ENCODE measurements at regions not wholly inside any gene's neighbourhood (a gene's known extent, or its start where the extent isn't known, plus 50 kb on each side); places are given as distances from the start of the nearest gene placed in this dataset.

DNA sequence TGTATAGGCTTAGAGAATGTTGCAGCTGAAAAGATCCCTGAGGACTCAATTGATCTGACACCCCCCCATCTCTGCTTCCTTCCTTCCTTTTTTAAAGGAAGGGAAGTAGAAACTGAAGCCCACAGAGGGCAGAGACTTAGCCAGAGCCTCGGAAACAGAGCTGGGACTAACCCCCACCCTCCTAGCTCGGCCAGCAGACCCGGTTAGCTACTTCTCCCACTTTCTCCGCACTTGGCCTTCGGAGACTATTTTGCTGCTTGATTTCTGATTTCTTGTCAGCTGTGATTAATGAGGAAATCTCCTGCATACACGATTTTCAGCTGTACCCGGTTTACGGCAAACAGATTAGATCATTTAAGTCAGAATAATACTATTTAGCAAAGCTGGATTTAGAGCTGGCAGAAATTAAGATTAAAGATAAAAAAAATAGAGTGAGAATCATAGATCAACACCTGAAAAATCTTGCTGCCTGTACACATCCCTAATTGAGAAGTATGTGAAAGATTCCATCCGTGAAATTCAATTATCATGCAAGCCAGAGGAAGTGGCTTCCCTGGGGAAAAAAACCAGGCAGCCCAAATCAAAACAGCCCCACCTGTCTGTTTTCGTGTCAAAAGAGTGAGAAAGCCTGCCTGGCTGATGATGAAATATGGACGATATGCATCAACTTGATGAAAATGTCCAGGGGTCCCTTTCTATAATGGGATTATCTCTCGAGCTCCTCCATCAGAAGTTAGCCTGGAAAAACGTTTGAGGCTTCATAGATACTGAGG is 159.5 kb upstream of the SHB start:
- H2AFZ ChIP-seq (ENCODE audit: low read length, unreplicated experiment) = no peak overlapping the region
- no peak overlapping the region for H3K4me3 ChIP-seq (ENCODE audit: low read depth, low read length)
- H3K36me3 ChIP-seq (ENCODE audit: insufficient read depth, low read length) = no peaks in the 10 kb centered on the region
- no peaks in the 10 kb centered on the region for H3K79me2 ChIP-seq (ENCODE audit: control insufficient read depth, insufficient read depth, low read length, unreplicated experiment)
- no peak overlapping the region for H3K27ac ChIP-seq (ENCODE audit: low read depth, low read length)
- H3K4me1 ChIP-seq (ENCODE audit: control insufficient read depth, insufficient read depth, low read length, unreplicated experiment) = peaks cover 8% of the 10 kb centered on the region
- H3K27me3 ChIP-seq (ENCODE audit: insufficient read depth, low read length) = peaks cover 26% of the 10 kb centered on the region

DNA sequence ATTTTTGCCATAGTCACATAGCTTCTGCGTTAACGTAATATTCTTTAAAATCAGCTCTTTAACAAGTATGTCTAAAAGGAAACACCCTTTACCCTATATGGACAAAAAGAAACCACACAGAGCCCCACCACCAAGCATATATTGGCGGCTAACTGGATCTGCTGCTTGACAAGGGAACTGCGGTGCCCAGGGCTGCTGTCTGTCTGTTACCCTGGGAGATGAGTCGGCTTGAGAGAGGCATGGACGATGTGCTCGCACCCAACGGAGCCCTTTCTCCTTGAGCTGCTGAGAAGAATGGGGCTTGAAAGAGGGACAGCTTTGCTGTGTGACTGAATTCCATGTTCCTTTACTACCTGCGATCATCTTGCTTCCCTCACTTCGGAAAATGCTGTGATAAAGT is 158.6 kb upstream of the SHB start:
- Histone ChIP-seq H2AFZ (ENCODE audit: low read length, unreplicated experiment) (no peak overlapping the region), H3K79me2 (ENCODE audit: control insufficient read depth, insufficient read depth, low read length, unreplicated experiment) (no peaks in the 10 kb centered on the region), H3K27me3 (ENCODE audit: insufficient read depth, low read length) (peaks cover 29% of the 10 kb centered on the region), H3K4me1 (ENCODE audit: control insufficient read depth, insufficient read depth, low read length, unreplicated experiment) (peaks cover 8% of the 10 kb centered on the region), H3K36me3 (ENCODE audit: insufficient read depth, low read length) (no peaks in the 10 kb centered on the region), H3K27ac (ENCODE audit: low read depth, low read length) (no peak overlapping the region), H3K4me3 (ENCODE audit: low read depth, low read length) (peak overlapping the region; percentile 23; the same call in 1 of the 2 replicates)

DNA sequence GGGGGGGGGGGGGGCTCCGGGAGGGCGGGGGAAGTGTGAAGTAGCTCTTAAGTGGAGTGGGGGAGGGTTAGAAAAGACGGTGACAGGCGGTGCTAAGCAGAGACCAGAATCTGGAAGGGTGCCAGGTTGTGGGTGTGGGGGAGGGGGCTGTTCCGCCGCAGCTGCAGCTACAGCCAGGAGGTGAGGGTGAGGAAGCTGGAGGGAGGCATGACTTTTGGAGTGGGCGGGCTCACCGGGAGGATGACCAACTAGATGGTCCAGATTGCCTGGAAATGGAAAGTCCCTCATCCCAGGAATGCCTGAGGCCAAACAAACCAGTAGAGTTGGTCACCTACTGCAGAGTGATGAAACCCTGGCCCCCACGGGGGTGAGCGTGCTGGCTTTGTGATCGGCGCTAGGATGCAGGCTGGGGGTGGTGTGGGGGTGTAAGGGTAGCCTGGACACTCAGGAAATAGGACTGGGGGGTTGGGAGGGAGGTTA is 158.1 kb upstream of the SHB start:
- H2AFZ ChIP-seq (ENCODE audit: low read length, unreplicated experiment) = no peak overlapping the region
- peaks cover 29% of the 10 kb centered on the region for H3K27me3 ChIP-seq (ENCODE audit: insufficient read depth, low read length)
- peaks cover 8% of the 10 kb centered on the region for H3K4me1 ChIP-seq (ENCODE audit: control insufficient read depth, insufficient read depth, low read length, unreplicated experiment)
- H3K4me3 ChIP-seq (ENCODE audit: low read depth, low read length) = peak overlapping the region; percentile 23; the same call in 1 of the 2 replicates
- H3K79me2 ChIP-seq (ENCODE audit: control insufficient read depth, insufficient read depth, low read length, unreplicated experiment) = no peaks in the 10 kb centered on the region
- no peak overlapping the region for H3K27ac ChIP-seq (ENCODE audit: low read depth, low read length)
- H3K36me3 ChIP-seq (ENCODE audit: insufficient read depth, low read length) = no peaks in the 10 kb centered on the region

- H3K4me3 ChIP-seq (ENCODE audit: low read depth, low read length) = no peak overlapping the region
- no peak overlapping the region for H3K27ac ChIP-seq (ENCODE audit: low read depth, low read length)
- H3K4me1 ChIP-seq (ENCODE audit: control insufficient read depth, insufficient read depth, low read length, unreplicated experiment) = peaks cover 8% of the 10 kb centered on the region
- H3K27me3 ChIP-seq (ENCODE audit: insufficient read depth, low read length) = peaks cover 29% of the 10 kb centered on the region
- H2AFZ ChIP-seq (ENCODE audit: low read length, unreplicated experiment) = peak overlapping the region; percentile 7
- H3K79me2 ChIP-seq (ENCODE audit: control insufficient read depth, insufficient read depth, low read length, unreplicated experiment) = no peaks in the 10 kb centered on the region
- no peaks in the 10 kb centered on the region for H3K36me3 ChIP-seq (ENCODE audit: insufficient read depth, low read length)
Observed at GRCh38 chr9:38226491-38226951, 157.5 kb upstream of the SHB start.

GRCh38 chr9:38224941-38225340 is 155.9 kb upstream of the SHB start:
- Histone ChIP-seq H3K36me3 (ENCODE audit: insufficient read depth, low read length) (no peaks in the 10 kb centered on the region), H3K4me1 (ENCODE audit: control insufficient read depth, insufficient read depth, low read length, unreplicated experiment) (peaks cover 8% of the 10 kb centered on the region), H2AFZ (ENCODE audit: low read length, unreplicated experiment) (no peak overlapping the region), H3K79me2 (ENCODE audit: control insufficient read depth, insufficient read depth, low read length, unreplicated experiment) (no peaks in the 10 kb centered on the region), H3K4me3 (ENCODE audit: low read depth, low read length) (no peak overlapping the region), H3K27me3 (ENCODE audit: insufficient read depth, low read length) (peaks cover 18% of the 10 kb centered on the region; the same call in 1 of the 2 replicates), H3K27ac (ENCODE audit: low read depth, low read length) (no peak overlapping the region)

GRCh38 chr9:38216572-38216971 is 147.5 kb upstream of the SHB start:
- Histone ChIP-seq H3K79me2 (ENCODE audit: control insufficient read depth, insufficient read depth, low read length, unreplicated experiment) (no peaks in the 10 kb centered on the region), H3K27me3 (ENCODE audit: insufficient read depth, low read length) (peaks cover 33% of the 10 kb centered on the region), H2AFZ (ENCODE audit: low read length, unreplicated experiment) (no peak overlapping the region), H3K4me1 (ENCODE audit: control insufficient read depth, insufficient read depth, low read length, unreplicated experiment) (no peaks in the 10 kb centered on the region), H3K27ac (ENCODE audit: low read depth, low read length) (no peak overlapping the region), H3K36me3 (ENCODE audit: insufficient read depth, low read length) (no peaks in the 10 kb centered on the region), H3K4me3 (ENCODE audit: low read depth, low read length) (no peak overlapping the region)

- H2AFZ ChIP-seq (ENCODE audit: low read length, unreplicated experiment) = no peak overlapping the region
- H3K4me1 ChIP-seq (ENCODE audit: control insufficient read depth, insufficient read depth, low read length, unreplicated experiment) = no peaks in the 10 kb centered on the region
- H3K79me2 ChIP-seq (ENCODE audit: control insufficient read depth, insufficient read depth, low read length, unreplicated experiment) = no peaks in the 10 kb centered on the region
- peaks cover 33% of the 10 kb centered on the region for H3K27me3 ChIP-seq (ENCODE audit: insufficient read depth, low read length)
- no peak overlapping the region for H3K4me3 ChIP-seq (ENCODE audit: low read depth, low read length)
- H3K36me3 ChIP-seq (ENCODE audit: insufficient read depth, low read length) = no peaks in the 10 kb centered on the region
- no peak overlapping the region for H3K27ac ChIP-seq (ENCODE audit: low read depth, low read length)
Observed at GRCh38 chr9:38215465-38215864, 146.4 kb upstream of the SHB start.

- H2AFZ ChIP-seq (ENCODE audit: low read length, unreplicated experiment) = no peak overlapping the region
- no peak overlapping the region for H3K4me3 ChIP-seq (ENCODE audit: low read depth, low read length)
- no peak overlapping the region for H3K27ac ChIP-seq (ENCODE audit: low read depth, low read length)
- no peaks in the 10 kb centered on the region for H3K4me1 ChIP-seq (ENCODE audit: control insufficient read depth, insufficient read depth, low read length, unreplicated experiment)
- H3K36me3 ChIP-seq (ENCODE audit: insufficient read depth, low read length) = no peaks in the 10 kb centered on the region
- H3K27me3 ChIP-seq (ENCODE audit: insufficient read depth, low read length) = peaks cover 30% of the 10 kb centered on the region
- H3K79me2 ChIP-seq (ENCODE audit: control insufficient read depth, insufficient read depth, low read length, unreplicated experiment) = no peaks in the 10 kb centered on the region
Observed at GRCh38 chr9:38214432-38214831, 145.4 kb upstream of the SHB start.

GRCh38 chr9:38213631-38214299 is 144.7 kb upstream of the SHB start:
- no peak overlapping the region for H3K27ac ChIP-seq (ENCODE audit: low read depth, low read length)
- no peaks in the 10 kb centered on the region for H3K4me1 ChIP-seq (ENCODE audit: control insufficient read depth, insufficient read depth, low read length, unreplicated experiment)
- H2AFZ ChIP-seq (ENCODE audit: low read length, unreplicated experiment) = no peak overlapping the region
- H3K36me3 ChIP-seq (ENCODE audit: insufficient read depth, low read length) = no peaks in the 10 kb centered on the region
- no peaks in the 10 kb centered on the region for H3K79me2 ChIP-seq (ENCODE audit: control insufficient read depth, insufficient read depth, low read length, unreplicated experiment)
- peaks cover 30% of the 10 kb centered on the region for H3K27me3 ChIP-seq (ENCODE audit: insufficient read depth, low read length)
- no peak overlapping the region for H3K4me3 ChIP-seq (ENCODE audit: low read depth, low read length)

- no peak overlapping the region for H3K4me3 ChIP-seq (ENCODE audit: low read depth, low read length)
- H3K36me3 ChIP-seq (ENCODE audit: insufficient read depth, low read length) = no peaks in the 10 kb centered on the region
- H3K79me2 ChIP-seq (ENCODE audit: control insufficient read depth, insufficient read depth, low read length, unreplicated experiment) = no peaks in the 10 kb centered on the region
- H3K4me1 ChIP-seq (ENCODE audit: control insufficient read depth, insufficient read depth, low read length, unreplicated experiment) = no peaks in the 10 kb centered on the region
- peaks cover 30% of the 10 kb centered on the region for H3K27me3 ChIP-seq (ENCODE audit: insufficient read depth, low read length)
- no peak overlapping the region for H3K27ac ChIP-seq (ENCODE audit: low read depth, low read length)
- H2AFZ ChIP-seq (ENCODE audit: low read length, unreplicated experiment) = no peak overlapping the region
Observed at GRCh38 chr9:38212016-38212415, 143.0 kb upstream of the SHB start.

DNA sequence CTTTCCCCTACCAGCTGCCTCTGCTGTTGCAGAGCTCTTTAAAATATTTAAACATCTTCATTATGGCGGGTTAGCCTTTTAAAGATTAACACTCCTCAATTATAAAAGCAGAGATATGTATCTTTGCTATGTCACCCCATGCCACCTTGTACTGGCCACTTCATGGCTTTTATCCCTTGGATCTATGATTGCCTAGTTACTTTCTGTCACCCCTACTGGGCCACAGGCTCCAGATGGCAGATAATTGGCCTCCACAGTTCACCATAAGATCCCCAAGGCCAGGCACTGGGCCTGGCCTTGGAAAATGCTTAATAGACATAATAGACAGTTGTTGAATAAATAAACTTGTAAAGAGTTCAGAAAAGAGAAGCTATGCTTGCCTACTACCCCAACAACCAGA is 142.0 kb upstream of the SHB start:
- no peaks in the 10 kb centered on the region for H3K79me2 ChIP-seq (ENCODE audit: control insufficient read depth, insufficient read depth, low read length, unreplicated experiment)
- H3K27ac ChIP-seq (ENCODE audit: low read depth, low read length) = no peak overlapping the region
- H2AFZ ChIP-seq (ENCODE audit: low read length, unreplicated experiment) = no peak overlapping the region
- no peaks in the 10 kb centered on the region for H3K4me1 ChIP-seq (ENCODE audit: control insufficient read depth, insufficient read depth, low read length, unreplicated experiment)
- H3K27me3 ChIP-seq (ENCODE audit: insufficient read depth, low read length) = peaks cover 25% of the 10 kb centered on the region
- H3K4me3 ChIP-seq (ENCODE audit: low read depth, low read length) = no peak overlapping the region
- no peaks in the 10 kb centered on the region for H3K36me3 ChIP-seq (ENCODE audit: insufficient read depth, low read length)
